ENCODE measurements at regions not wholly inside any gene's neighbourhood (a gene's known extent, or its start where the extent isn't known, plus 50 kb on each side); places are given as distances from the start of the nearest gene placed in this dataset.

GRCh38 chr7:119712886-119713462 is 560.0 kb upstream of the KCND2 start:
- Mint-ChIP-seq H3K27me3 (ENCODE audit: low read depth in 2 of 2) (no peaks in the 10 kb centered on the region), H3K4me1 (no peaks in the 10 kb centered on the region), H3K27ac (no peak overlapping the region), H3K4me3 (no peak overlapping the region), H3K9me3 (peaks cover 11 to 22% of the 10 kb centered on the region in 2 donors), H3K36me3 (no peaks in the 10 kb centered on the region)
- Histone ChIP-seq H3K4me3 (ENCODE audit: low read length) (no peak overlapping the region), H3K4me1 (ENCODE audit: control insufficient read depth, insufficient read depth, low read length) (no peaks in the 10 kb centered on the region), H3K27me3 (ENCODE audit: control insufficient read depth, insufficient read depth, low read length) (no peaks in the 10 kb centered on the region), H3K27ac (ENCODE audit: low read length) (no peak overlapping the region), H3K9me3 (ENCODE audit: control insufficient read depth, insufficient read depth, low read length) (no peaks in the 10 kb centered on the region), H3K36me3 (ENCODE audit: control insufficient read depth, insufficient read depth, low read length) (no peaks in the 10 kb centered on the region)
- intact Hi-C loops (cut with micrococcal nuclease), result no loop called here
- WGBS (ENCODE audit: insufficient coverage), result 75% methylated on average over 4 of the region's 4 CpGs
- no peak for ATAC-seq
- TF ChIP-seq CTCF (IDR thresholded peaks at IDR 0.05), result no peak
- DNase-seq, result no peak

GRCh38 chr7:119713606-119714005 is 559.4 kb upstream of the KCND2 start:
- whole genome bisulfite sequencing (ENCODE audit: insufficient coverage), result 94% methylated on average over 2 of the region's 7 CpGs
- H3K27me3 Mint-ChIP-seq (ENCODE audit: low read depth in 2 of 2), result no peaks in the 10 kb centered on the region
- Histone ChIP-seq H3K4me1 (ENCODE audit: control insufficient read depth, insufficient read depth, low read length) (no peaks in the 10 kb centered on the region), H3K36me3 (ENCODE audit: control insufficient read depth, insufficient read depth, low read length) (no peaks in the 10 kb centered on the region), H3K27ac (ENCODE audit: low read length) (no peak overlapping the region), H3K27me3 (ENCODE audit: control insufficient read depth, insufficient read depth, low read length) (no peaks in the 10 kb centered on the region), H3K9me3 (ENCODE audit: control insufficient read depth, insufficient read depth, low read length) (no peaks in the 10 kb centered on the region), H3K4me3 (ENCODE audit: low read length) (no peak overlapping the region)
- H3K9me3 Mint-ChIP-seq, result peaks cover 11 to 22% of the 10 kb centered on the region in 2 donors
- no peak overlapping the region for H3K4me3 Mint-ChIP-seq
- H3K4me1 Mint-ChIP-seq, result no peaks in the 10 kb centered on the region
- ATAC-seq (no peak), DNase-seq (no peak)
- TF ChIP-seq CTCF (IDR thresholded peaks at IDR 0.05), result no peak
- no peak overlapping the region for H3K27ac Mint-ChIP-seq
- intact Hi-C loops (cut with micrococcal nuclease), result no loop called here
- H3K36me3 Mint-ChIP-seq, result no peaks in the 10 kb centered on the region

- DNase-seq, result no peak
- intact Hi-C loops (cut with micrococcal nuclease), result no loop called here
- Histone ChIP-seq H3K4me1 (ENCODE audit: control insufficient read depth, insufficient read depth, low read length) (no peaks in the 10 kb centered on the region), H3K27me3 (ENCODE audit: control insufficient read depth, insufficient read depth, low read length) (no peaks in the 10 kb centered on the region), H3K36me3 (ENCODE audit: control insufficient read depth, insufficient read depth, low read length) (no peaks in the 10 kb centered on the region), H3K4me3 (ENCODE audit: low read length) (no peak overlapping the region), H3K27ac (ENCODE audit: low read length) (no peak overlapping the region), H3K9me3 (ENCODE audit: control insufficient read depth, insufficient read depth, low read length) (peaks cover 3% of the 10 kb centered on the region)
- H3K27me3 Mint-ChIP-seq (ENCODE audit: low read depth in 2 of 2), result no peaks in the 10 kb centered on the region
- no peaks in the 10 kb centered on the region for H3K4me1 Mint-ChIP-seq
- peaks cover 4 to 9% of the 10 kb centered on the region in 2 donors for H3K9me3 Mint-ChIP-seq
- H3K27ac Mint-ChIP-seq, result no peak overlapping the region
- H3K36me3 Mint-ChIP-seq, result no peaks in the 10 kb centered on the region
- 17% methylated on average over 1 of the region's 1 CpG for WGBS (ENCODE audit: insufficient coverage)
- TF ChIP-seq CTCF (IDR thresholded peaks at IDR 0.05), result no peak
- H3K4me3 Mint-ChIP-seq, result no peak overlapping the region
- no peak for ATAC-seq
Observed at GRCh38 chr7:119720541-119720940, 552.4 kb upstream of the KCND2 start.

Data from natural killer cell (primary cell).